ENCODE measurements at regions not wholly inside any gene's neighbourhood (a gene's known extent, or its start where the extent isn't known, plus 50 kb on each side); places are given as distances from the start of the nearest gene placed in this dataset.
"Not testable (repeated sequence)": the region's sequence is repeated elsewhere in the genome, so short reads cannot be mapped to it uniquely, and the experiment has no call there.

GRCh38 chr14:58919217-58919616, 269.2 kb upstream of the DAAM1 start:
- peaks cover 14% of the 10 kb centered on the region for H3K27me3 Mint-ChIP-seq
- peaks cover 7% of the 10 kb centered on the region for H3K9me3 Mint-ChIP-seq
- no peaks in the 10 kb centered on the region for H3K36me3 Mint-ChIP-seq
- no peak overlapping the region for H3K4me3 Mint-ChIP-seq
- H3K27ac Mint-ChIP-seq = no peak overlapping the region
- H3K4me1 Mint-ChIP-seq = no peaks in the 10 kb centered on the region

- no peaks in the 10 kb centered on the region for H3K36me3 Mint-ChIP-seq
- H3K27ac Mint-ChIP-seq = no peak overlapping the region
- H3K9me3 Mint-ChIP-seq = peaks cover 7% of the 10 kb centered on the region
- no peaks in the 10 kb centered on the region for H3K4me1 Mint-ChIP-seq
- H3K4me3 Mint-ChIP-seq = no peak overlapping the region
- H3K27me3 Mint-ChIP-seq = peaks cover 14% of the 10 kb centered on the region
Measured at GRCh38 chr14:58920230-58920629, 268.2 kb upstream of the DAAM1 start.

GRCh38 chr14:58922201-58922940, 266.1 kb upstream of the DAAM1 start:
- not testable (repeated sequence) for H3K4me3 Mint-ChIP-seq, H3K4me1 Mint-ChIP-seq, H3K27ac Mint-ChIP-seq, H3K36me3 Mint-ChIP-seq, H3K9me3 Mint-ChIP-seq
- peaks cover 13% of the 10 kb centered on the region for H3K27me3 Mint-ChIP-seq

GRCh38 chr14:58923751-58924405, 264.6 kb upstream of the DAAM1 start:
- peaks cover 7% of the 10 kb centered on the region for H3K9me3 Mint-ChIP-seq
- no peak overlapping the region for H3K4me3 Mint-ChIP-seq
- H3K27ac Mint-ChIP-seq = no peak overlapping the region
- H3K4me1 Mint-ChIP-seq = no peaks in the 10 kb centered on the region
- no peaks in the 10 kb centered on the region for H3K36me3 Mint-ChIP-seq
- peaks cover 13% of the 10 kb centered on the region for H3K27me3 Mint-ChIP-seq

DNA sequence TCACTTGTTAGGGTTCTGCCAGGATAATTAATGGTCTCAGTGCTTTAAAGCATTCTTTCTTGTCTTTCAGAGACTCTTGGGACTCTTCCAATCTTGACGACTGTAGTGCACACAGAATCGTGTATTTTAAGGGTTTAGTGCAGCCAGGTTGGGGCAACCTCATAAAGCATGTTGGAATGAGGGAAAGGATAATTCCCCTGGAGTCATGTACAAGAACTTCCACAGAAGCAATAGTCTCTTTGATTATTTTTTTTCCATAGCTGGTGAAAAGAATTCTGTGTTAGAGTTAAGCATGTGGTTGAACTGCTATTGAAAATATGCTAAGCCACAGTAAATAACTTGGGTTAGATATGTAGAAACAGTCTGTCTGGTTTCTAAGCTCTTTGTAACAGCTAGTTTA, 246.8 kb upstream of the DAAM1 start:
- H3K36me3 Mint-ChIP-seq = peaks cover 4% of the 10 kb centered on the region
- H3K4me3 Mint-ChIP-seq = no peak overlapping the region
- H3K9me3 Mint-ChIP-seq = peaks cover 11% of the 10 kb centered on the region
- H3K4me1 Mint-ChIP-seq = no peaks in the 10 kb centered on the region
- H3K27ac Mint-ChIP-seq = no peak overlapping the region
- H3K27me3 Mint-ChIP-seq = peaks cover 3% of the 10 kb centered on the region

DNA sequence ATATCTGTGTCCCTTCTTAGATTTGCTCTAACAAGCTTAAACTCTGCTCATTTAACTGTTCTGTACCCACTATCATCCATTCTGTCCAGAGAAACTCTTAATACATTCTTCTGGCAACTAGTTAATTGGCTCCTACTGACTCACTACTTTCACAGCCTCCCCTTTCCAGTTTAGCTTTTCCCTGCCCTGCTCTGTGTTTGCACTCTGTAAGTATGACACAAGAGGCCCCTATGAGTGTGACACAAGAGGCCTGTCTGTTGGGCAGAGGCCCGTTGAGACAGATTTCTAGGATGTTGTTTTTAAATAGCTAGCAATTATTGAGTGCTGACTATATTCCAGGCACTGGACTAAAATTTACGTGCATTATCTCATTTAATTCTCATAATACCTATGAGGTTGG, 246.0 kb upstream of the DAAM1 start:
- H3K9me3 Mint-ChIP-seq = peaks cover 2% of the 10 kb centered on the region
- no peak overlapping the region for H3K4me3 Mint-ChIP-seq
- H3K27me3 Mint-ChIP-seq = peaks cover 3% of the 10 kb centered on the region
- no peak overlapping the region for H3K27ac Mint-ChIP-seq
- H3K36me3 Mint-ChIP-seq = peaks cover 1% of the 10 kb centered on the region
- H3K4me1 Mint-ChIP-seq = no peaks in the 10 kb centered on the region

DNA sequence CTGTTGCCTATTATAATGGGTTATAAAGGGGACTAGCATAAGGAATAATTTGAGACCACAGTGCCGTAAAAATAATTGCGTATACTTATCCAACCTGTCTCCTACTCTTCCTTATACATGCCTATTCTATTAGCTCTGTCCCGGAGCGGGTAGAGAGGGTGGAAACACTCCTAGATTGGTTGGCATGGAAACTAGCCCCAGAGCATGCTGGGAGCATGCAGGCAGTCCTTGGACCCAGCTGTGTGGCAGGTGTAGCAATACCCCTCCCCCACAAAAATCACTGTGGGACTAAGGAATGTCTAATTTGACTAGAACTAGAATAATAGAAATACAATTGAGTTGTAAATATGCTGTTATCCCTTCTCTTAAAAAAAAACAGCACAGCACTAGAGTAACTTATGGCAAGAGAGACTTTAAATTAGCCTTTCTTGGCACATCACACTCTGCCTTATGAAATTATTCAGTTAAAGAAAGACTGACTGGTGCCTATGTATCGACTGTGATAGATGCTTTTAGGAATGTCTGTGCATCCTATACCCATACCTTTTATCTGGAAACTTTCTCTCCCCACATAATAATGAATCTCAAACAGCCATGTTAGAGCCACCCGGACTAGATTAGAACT, 244.0 kb upstream of the DAAM1 start:
- no peak overlapping the region for H3K27ac Mint-ChIP-seq
- no peak overlapping the region for H3K4me3 Mint-ChIP-seq
- H3K27me3 Mint-ChIP-seq = peaks cover 4% of the 10 kb centered on the region
- peaks cover under 1% of the 10 kb centered on the region for H3K36me3 Mint-ChIP-seq
- no peaks in the 10 kb centered on the region for H3K4me1 Mint-ChIP-seq
- no peaks in the 10 kb centered on the region for H3K9me3 Mint-ChIP-seq

GRCh38 chr14:58944968-58945356, 243.5 kb upstream of the DAAM1 start:
- no peaks in the 10 kb centered on the region for H3K36me3 Mint-ChIP-seq
- H3K4me1 Mint-ChIP-seq = no peaks in the 10 kb centered on the region
- H3K27ac Mint-ChIP-seq = no peak overlapping the region
- H3K4me3 Mint-ChIP-seq = no peak overlapping the region
- peaks cover 3% of the 10 kb centered on the region for H3K27me3 Mint-ChIP-seq
- no peaks in the 10 kb centered on the region for H3K9me3 Mint-ChIP-seq

DNA sequence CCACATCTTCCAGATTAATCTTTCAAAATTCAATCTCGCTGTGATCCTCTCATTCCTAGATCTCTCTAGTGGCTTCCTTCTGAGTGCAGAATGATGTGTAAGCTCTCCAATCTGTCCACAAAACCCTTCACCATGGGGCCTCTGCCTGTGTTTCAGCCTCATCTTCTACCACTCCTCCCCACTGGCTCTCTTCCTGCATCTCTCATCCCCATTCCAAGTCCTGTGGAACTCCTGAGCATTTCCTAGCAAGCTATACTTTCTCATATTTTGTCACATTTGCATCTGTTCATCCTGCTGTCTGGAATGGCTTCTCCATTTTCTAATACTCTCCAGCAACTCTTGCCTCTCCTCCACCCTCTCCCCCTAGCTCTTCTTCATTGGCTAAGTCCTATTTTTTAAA, 242.0 kb upstream of the DAAM1 start:
- Mint-ChIP-seq H3K36me3 (no peaks in the 10 kb centered on the region), H3K4me3 (no peak overlapping the region), H3K27ac (peak overlapping the region; percentile 10), H3K9me3 (no peaks in the 10 kb centered on the region), H3K4me1 (no peaks in the 10 kb centered on the region), H3K27me3 (peaks cover 6% of the 10 kb centered on the region)

- Mint-ChIP-seq H3K4me3 (no peak overlapping the region), H3K27ac (no peak overlapping the region), H3K36me3 (no peaks in the 10 kb centered on the region), H3K9me3 (no peaks in the 10 kb centered on the region), H3K4me1 (no peaks in the 10 kb centered on the region), H3K27me3 (peaks cover 6% of the 10 kb centered on the region)
Measured at GRCh38 chr14:58947156-58947555, 241.3 kb upstream of the DAAM1 start.

GRCh38 chr14:58947814-58948445, 240.5 kb upstream of the DAAM1 start:
- no peak overlapping the region for H3K27ac Mint-ChIP-seq
- no peaks in the 10 kb centered on the region for H3K4me1 Mint-ChIP-seq
- H3K9me3 Mint-ChIP-seq = no peaks in the 10 kb centered on the region
- H3K27me3 Mint-ChIP-seq = peaks cover 9% of the 10 kb centered on the region
- H3K36me3 Mint-ChIP-seq = no peaks in the 10 kb centered on the region
- no peak overlapping the region for H3K4me3 Mint-ChIP-seq

DNA sequence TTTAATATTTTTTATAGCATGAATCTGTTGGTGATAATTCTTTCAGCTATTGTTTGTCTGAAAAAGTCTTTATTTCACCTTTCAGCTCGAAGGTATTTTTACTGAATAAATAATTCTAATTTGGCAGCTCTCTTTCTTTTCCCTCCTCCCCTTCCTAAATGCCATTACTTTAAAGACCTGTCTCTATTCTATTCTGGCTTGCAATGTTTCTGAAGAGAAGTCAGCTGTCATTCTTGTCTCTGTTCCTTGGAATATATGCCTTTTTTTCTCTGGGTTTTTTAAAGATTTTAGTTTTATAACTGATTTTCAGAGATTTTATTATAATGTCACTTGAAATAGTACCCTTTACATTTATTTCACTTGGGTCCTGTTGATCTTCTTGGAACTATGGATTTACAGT, 237.9 kb upstream of the DAAM1 start:
- Mint-ChIP-seq H3K9me3 (no peaks in the 10 kb centered on the region), H3K27me3 (peaks cover 16% of the 10 kb centered on the region), H3K4me3 (no peak overlapping the region), H3K36me3 (no peaks in the 10 kb centered on the region), H3K27ac (no peak overlapping the region), H3K4me1 (no peaks in the 10 kb centered on the region)

DNA sequence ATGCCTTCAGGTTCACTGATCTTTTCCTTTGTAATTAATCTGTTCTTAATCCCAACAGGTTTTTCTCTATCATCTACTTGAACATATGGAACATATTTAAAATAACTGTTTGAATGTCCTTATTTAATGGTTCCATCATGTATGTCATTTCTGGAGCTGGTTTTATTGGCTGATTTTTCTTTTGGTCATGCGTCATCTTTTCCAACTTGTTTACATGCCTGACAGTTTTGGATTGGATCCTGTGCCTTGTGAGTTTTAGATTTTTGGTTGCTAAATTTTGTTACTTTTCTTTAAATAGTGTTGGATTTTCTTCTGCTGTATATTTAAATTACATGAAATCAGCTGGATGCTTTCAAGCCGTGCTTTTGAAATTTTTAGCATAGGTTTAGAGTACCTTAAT, 237.3 kb upstream of the DAAM1 start:
- H3K4me1 Mint-ChIP-seq = peaks cover under 1% of the 10 kb centered on the region

DNA sequence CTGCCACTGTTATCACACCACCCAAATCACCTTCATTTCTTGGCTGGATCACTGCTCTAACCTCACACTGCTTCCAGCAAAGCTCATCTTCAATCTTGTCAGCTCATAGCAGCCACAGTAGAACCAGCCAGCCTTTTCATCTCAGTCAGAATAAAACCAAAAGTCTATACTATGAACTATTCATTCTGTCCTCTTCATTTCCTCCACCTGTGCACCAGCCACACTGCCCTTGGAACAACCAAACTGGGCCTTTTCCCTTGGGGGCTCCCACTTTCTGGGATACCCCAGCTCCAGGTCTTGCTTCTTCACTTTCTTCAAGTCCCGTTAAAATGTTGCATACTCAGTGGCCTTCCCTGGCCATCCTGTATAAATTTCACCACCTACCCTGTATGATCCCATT, 234.4 kb upstream of the DAAM1 start:
- Mint-ChIP-seq H3K27me3 (peaks cover 14% of the 10 kb centered on the region), H3K36me3 (peaks cover 1% of the 10 kb centered on the region)

More for the DNA sequence above, 237.3 kb upstream of the DAAM1 start:
- no peaks in the 10 kb centered on the region for H3K9me3 Mint-ChIP-seq
- no peak overlapping the region for H3K4me3 Mint-ChIP-seq
- peaks cover 16% of the 10 kb centered on the region for H3K27me3 Mint-ChIP-seq
- H3K36me3 Mint-ChIP-seq = no peaks in the 10 kb centered on the region
- H3K27ac Mint-ChIP-seq = no peak overlapping the region

DNA sequence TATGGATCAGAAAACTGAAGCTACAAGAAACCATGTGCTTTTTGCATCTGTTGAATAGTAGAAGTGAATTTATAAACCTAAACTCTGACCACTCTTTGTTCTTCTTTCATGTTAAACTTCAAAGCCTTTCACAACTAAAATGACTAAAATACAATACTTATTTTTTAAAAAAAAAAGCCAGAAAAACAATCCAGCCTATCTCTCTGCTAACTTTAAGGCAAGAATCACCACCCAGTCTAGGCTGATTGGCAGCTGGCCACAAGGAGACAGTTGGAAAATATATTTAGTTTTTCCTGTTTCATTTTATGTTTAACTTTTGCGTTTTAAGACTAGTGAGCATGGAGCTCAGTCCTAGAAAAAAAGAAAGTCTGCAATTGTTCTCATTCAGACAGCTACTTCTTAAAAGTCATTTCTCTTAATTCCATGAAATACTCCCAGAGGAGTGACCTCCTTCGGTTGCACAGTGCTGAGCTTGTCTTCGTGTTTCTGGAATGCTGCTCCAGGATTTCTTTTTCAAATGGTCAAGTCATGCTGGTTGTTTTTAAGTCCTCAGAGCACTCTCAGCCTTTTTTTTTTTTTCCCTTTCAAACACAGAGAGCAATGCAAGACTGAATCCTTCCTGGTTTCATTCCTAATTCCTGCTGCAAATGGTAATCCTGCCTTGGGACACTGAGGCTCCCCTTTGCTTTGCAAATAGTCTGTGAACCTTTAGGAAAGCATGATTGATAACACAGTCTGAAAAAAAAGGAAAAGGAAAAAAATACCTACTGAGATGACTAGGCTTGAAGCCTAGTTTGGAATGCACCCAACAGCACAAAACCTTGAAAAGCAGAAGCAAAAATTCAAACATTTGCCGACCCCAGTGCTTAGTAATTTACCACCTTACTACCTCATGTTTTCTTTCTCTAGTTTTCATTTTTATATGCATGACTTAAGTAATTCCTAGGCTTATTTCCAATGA, 233.3 kb upstream of the DAAM1 start:
- Mint-ChIP-seq H3K9me3 (peaks cover 5% of the 10 kb centered on the region), H3K4me1 (peaks cover 5% of the 10 kb centered on the region), H3K4me3 (no peak overlapping the region), H3K36me3 (peaks cover 1% of the 10 kb centered on the region), H3K27me3 (peaks cover 13% of the 10 kb centered on the region), H3K27ac (no peak overlapping the region)

More for the DNA sequence above, 234.4 kb upstream of the DAAM1 start:
- H3K9me3 Mint-ChIP-seq = peaks cover 5% of the 10 kb centered on the region
- H3K4me3 Mint-ChIP-seq = no peak overlapping the region
- peaks cover 5% of the 10 kb centered on the region for H3K4me1 Mint-ChIP-seq
- H3K27ac Mint-ChIP-seq = no peak overlapping the region

Data from activated naive CD4-positive, alpha-beta T cell treated with anti-CD3 and anti-CD28 coated beads, Interleukin-2, amount 50 U/mL, for 24 hours (primary cell).